HG03558 (cell line): ENCODE measurements at regions not wholly inside any gene's neighbourhood (a gene's known extent, or its start where the extent isn't known, plus 50 kb on each side); places are given as distances from the start of the nearest gene placed in this dataset.
"Not testable (repeated sequence)": the region's sequence is repeated elsewhere in the genome, so short reads cannot be mapped to it uniquely, and the experiment has no call there.

ENCODE experiments used
- ATAC-seq: cut with Tn5 transposase; IDR thresholded peaks from one replicate; pipeline ENCODE4 v1.9.1; 2021; ENCODE audit warnings: moderate number of reproducible peaks; ENCODE audit not compliant: unreplicated experiment; ENCODE audit errors: extremely low read depth

- no peak for ATAC-seq
These were observed 1000.4 kb downstream of the MAT2B start for GRCh38 chr5:164505791-164506190.

DNA sequence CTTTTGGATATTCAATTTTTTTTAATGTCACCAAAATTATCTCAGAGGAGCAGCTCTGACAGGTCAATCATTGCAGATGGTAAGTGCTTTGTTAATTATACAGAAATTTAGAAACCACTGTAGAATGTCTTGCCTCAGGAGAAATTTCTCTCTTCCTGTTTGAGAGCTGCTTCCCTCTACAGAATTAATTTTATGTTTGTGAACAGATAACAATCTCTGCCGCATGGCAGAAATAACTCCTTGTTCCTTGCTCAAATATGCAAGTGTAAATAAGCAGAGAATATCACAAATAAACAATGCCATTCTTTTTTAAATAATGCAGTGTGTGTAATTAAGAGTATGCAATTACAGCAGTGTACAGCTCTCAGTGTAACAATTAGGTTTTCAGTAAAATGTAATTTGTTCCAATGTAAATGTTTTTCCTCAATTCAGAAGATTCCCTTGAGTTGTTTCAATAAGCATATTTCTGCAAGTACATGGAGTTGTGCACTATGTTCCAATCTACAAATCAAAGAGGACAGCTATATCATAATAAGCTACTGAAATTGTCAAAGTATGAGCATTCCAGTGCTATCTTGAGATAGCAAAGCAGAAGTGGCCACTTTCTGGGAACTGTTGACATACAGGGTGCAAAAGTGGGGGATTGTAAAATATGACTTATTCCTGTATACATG is 1012.8 kb downstream of the MAT2B start:
- ATAC-seq = no peak

DNA sequence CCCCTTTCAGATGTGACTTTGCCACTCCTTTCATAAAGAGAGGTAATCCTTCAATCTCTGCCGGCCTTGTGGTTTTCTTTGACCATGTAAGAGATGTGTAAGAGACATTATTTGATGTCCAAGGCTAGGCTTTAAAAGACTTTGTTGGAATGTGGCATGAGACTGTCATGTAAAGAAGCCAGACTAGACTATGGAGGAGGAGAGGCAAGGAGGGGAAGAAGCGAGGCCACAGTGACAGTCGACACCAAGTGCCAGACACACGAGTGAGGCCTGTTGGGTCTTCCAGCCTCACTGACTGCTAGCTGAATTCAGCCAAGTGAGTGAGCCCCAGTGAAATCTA is 1013.3 kb downstream of the MAT2B start:
- ATAC-seq = no peak

- ATAC-seq = no peak
These were observed 1026.9 kb downstream of the MAT2B start for GRCh38 chr5:164532235-164532900.

- not testable (repeated sequence) for ATAC-seq
These were observed 1028.0 kb downstream of the MAT2B start for GRCh38 chr5:164533426-164533825.

- ATAC-seq = no peak
These were observed 1034.8 kb downstream of the MAT2B start for GRCh38 chr5:164540174-164540573.

DNA sequence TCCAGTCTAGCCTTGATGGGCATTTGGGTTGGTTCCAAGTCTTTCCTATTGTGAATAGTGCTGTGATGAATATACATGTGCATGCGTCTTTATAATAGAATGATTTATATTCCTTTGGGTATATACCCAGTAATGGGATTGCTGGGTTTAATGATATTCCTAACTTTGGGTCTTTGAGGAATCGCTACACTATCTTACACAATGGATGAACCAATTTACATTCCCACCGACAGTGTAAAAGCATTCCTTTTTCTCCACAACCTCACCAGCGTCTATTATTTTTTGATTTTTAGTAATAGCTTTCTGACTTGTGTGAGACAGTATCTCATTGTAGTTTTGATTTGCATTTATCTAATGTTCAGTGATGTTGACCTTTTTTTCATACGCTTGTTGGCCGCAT is 1040.1 kb downstream of the MAT2B start:
- no peak for ATAC-seq

DNA sequence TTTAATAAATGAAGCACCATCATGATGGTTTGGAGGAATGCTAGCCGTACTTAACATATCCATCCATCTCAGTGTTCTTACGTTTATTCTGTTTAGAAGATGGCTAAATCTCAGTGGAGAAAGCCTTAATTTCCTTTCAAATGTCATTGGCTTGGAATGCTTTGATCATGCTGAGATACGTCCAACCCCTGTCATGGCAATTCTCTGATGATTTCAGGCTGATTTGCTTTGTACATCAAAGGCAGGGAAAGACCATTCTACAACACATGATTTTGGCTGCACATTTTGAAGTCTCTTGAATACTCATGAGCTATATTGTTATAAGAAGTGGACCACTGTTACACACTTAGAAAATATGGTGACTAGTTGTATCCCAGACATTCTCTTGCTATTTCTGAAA is 1048.4 kb downstream of the MAT2B start:
- ATAC-seq = no peak

DNA sequence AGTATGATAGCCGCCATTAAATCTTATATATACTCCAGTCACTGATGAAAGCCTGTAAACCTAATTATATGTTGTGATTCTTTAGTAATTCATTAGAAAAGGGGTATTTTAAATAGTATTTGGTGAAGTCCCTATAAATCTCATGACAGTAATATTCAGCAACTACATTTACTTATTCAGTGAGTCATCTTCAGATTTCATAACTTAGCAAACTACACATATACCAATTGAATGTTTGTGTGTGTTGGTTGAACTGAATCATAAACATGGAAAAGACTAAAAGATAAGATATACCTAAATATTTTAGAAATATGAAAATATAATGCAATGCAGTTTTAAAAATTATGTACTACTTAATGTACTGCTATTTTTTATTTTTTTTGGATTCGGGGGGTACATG is 1050.4 kb downstream of the MAT2B start:
- no peak for ATAC-seq

GRCh38 chr5:164560216-164560615 is 1054.8 kb downstream of the MAT2B start:
- no peak for ATAC-seq

DNA sequence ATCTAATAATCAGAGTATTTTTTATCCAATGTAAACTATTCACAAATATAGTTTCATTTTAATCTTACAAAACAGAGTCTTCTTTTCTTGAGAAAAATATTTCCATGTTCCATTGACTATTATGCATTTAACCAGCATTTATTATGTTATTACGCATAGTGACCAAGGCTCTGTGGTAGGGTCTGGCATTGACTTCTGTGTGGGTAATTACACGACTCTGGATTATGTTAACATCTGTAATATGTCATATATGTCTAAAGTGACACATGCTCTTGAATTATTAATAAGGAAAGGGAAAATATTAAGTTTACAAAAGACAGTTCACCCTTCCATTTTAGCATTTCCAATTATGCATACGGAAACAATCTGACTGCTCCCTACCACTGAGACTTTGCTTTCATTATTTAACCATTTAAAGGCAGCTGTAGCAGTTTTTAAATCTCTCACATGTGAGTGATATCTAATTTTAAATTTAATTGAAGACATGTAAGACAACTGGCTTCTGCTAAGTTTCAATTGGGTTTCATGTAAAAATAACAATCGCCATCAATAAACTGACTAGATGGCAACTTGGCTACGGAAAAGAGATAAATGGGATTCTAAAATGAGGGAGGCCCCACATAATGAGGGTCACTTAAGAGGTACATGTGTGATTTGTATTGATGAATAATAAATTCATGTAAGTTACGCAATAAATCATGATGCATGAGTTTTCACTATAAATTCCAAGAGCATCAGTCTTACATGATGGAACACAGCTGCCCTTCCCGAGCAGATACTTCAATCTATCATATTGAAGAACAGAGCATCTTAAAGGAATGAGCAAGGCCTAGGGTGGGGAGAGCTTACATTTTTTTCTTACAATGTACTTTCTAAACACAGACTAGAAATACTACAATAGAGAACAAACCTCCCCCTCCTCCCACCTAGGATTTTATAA is 1056.8 kb downstream of the MAT2B start:
- no peak for ATAC-seq

DNA sequence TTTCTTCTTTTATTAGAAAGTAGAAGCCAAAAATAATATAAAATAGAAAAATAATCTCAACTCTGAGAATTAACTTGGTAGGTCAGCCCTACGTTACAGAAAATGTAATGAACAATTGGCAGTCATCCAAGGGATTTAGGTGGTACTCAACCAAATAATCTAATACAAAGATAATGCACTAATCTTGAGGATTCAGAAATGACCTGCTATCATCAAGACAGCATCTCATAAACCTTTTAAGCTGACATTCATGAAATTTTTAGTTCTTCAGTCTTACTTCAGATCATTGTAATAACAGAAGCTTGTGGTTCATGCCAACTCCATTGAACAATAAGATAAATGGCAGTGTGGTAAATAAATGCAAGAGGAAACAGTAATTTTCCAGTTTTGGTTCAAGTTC is 1058.0 kb downstream of the MAT2B start:
- ATAC-seq = no peak

GRCh38 chr5:164573397-164573796 is 1068.0 kb downstream of the MAT2B start:
- no peak for ATAC-seq

DNA sequence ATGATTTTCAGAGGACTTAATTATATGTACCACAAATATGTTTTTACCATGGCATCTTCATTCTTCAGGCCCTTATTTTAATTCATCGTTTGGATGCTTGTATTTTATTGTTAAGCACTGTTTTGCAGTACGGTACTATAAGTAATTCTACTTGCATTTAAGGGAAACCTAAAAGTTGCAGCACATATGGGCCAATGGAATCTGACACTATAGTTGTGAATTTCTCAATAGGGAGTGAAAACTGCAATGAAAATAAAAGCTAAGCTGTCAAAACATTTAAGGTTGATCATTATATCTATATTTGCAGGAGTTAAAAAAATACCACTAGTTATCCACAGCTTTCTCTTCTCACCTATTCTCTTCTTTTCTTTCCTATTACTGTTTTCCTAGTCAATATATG is 1071.8 kb downstream of the MAT2B start:
- no peak for ATAC-seq

DNA sequence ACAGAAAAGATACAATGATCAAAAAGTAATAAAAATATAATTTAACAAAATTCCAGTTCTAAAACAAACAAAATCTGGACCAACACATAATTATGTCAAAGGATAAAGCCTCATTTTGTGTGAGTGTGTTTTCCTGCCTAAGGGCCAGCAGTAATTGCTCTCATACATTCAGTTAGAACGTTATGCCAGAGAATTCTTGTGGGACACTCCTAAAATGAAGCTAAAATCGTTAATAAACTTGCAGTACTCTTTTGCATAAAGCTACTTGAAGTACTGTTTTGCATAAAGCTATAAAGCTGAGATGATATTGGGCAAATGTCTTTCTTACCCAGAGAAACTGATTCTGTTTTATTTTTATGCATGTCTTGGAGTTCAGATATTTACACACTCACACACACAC is 1072.3 kb downstream of the MAT2B start:
- ATAC-seq = no peak

DNA sequence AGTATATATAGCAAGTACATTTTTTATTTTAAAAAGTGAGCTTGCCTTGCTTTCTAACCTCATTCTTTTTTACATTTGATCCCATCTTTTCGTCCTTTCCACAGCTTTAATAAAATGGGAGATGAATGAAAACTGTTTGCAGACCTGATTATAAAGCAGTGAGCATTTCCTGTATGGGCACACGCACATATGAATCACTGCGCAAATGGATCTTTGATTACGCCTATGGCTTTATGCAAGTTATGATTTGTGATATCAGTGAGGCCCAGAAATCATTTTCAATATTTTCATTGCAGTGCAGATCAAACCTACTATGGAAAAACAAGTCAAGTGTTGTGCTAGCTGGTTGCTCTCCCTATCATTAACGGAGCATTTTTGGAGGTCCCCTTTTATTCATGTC is 1073.0 kb downstream of the MAT2B start:
- no peak for ATAC-seq

DNA sequence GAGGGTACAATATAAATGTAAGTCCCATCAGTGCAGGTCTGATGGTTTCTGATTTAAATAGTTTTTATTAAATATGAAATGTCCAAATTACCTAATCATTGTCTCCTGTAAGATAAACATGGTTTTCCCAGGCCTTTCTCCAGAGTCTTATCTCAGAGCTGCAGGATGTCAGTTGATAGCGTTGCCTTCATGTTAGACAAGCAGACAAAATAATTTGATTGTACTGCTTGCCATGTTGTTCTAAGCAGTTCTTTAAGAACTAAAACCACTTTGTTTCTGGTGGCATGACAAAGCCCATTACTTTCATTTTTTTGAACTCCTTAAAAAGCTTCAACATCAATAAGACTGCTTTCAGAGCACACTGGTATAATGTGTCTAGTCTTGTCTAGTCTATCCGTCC is 1073.5 kb downstream of the MAT2B start:
- no peak for ATAC-seq

- ATAC-seq = no peak
These were observed 1074.7 kb downstream of the MAT2B start for GRCh38 chr5:164580155-164580554.

- no peak for ATAC-seq
These were observed 1076.5 kb downstream of the MAT2B start for GRCh38 chr5:164581889-164582288.

DNA sequence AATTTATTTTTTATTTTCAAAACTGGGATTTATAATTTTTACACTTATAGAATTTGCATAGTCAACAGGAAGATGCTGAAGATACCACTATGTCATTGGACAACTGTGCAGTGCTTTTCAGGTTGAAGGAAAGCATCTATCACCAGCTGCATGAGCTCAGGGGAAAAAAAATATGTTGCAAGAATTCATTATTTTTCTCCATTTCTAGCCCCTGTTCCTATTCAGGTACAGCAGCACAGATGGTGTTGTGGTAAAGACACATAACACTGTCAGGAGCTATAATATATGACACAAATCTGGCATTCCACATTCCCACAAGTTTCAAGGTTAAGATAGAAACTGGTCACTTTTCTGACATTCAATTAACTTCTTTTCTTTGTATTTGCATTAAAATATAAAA is 1088.6 kb downstream of the MAT2B start:
- no peak for ATAC-seq

DNA sequence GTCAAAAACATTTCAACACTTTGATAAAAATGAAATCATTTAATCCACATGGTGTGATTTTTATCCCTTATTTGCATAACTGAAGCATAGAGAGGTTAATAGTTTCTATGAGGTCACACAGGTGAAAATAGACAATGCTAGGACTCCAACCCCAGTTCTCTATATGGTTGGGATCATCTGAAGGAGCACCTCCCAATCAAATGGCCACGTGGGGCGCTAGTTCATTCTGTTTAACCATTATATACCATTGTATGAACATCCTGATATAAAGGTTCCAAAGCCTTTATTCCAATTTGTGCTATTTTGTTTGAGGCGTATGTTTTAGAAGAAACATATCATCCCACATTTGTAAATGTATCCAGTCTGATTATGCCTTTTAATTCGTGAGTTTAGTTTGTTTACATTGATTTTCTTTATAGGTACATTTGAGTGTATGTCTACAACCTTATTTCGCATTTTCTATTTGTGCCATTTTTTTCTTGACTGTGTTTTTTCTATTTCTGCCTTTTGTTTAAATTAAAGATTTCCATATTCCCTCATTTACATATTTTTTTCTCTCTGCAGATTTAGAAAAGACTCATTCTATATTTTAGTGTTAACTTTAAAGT is 1092.0 kb downstream of the MAT2B start:
- no peak for ATAC-seq
